Stomach (tissue), 8 donors: ENCODE measurements at regions not wholly inside any gene's neighbourhood (a gene's known extent, or its start where the extent isn't known, plus 50 kb on each side); places are given as distances from the start of the nearest gene placed in this dataset.
A peak's percentile ranks its signal among the peaks of the same experiment; 100 is the strongest.

ENCODE experiments used
- DNase-seq, 2 donors: peaks; one replicate each; pipeline versions ENCODE4 v3.0.0 to v3.0.0-alpha.2; 2013 to 2019
- H3K27ac ChIP-seq, 5 donors: fragments of 200-600 bp in 4 of 5; sonication (generic) in 4 of 5; one replicate each; pipeline ENCODE4 v1.5.1; 2013 to 2019; ENCODE audit warnings: mild to moderate bottlenecking in 1 of 5, moderate library complexity in 1 of 5
- H3K27me3 ChIP-seq, 3 donors: fragments of 200-600 bp; sonication (generic); one replicate each; pipeline ENCODE4 v1.5.1; 2017 to 2019; ENCODE audit warnings: mixed run types in 1 of 3
- H3K36me3 ChIP-seq, 4 donors: fragments of 200-600 bp; sonication (generic); 1 replicate in 3 of 4; 2 replicates in 1 of 4; pipeline ENCODE4 v1.5.1; 2016 to 2019
- H3K4me1 ChIP-seq, 4 donors: fragments of 200-600 bp; sonication (generic); one replicate each; pipeline ENCODE4 v1.5.1; 2016 to 2019
- H3K4me3 ChIP-seq, 4 donors: fragments of 200-600 bp; sonication (generic) in 3 of 4; one replicate each; pipeline ENCODE4 v1.5.1; 2016 to 2019; ENCODE audit warnings: mild to moderate bottlenecking in 1 of 4
- H3K9me3 ChIP-seq, 4 donors: fragments of 200-600 bp; sonication (generic); one replicate each; pipeline ENCODE4 v1.5.1; 2016 to 2019
- EP300 ChIP-seq: sonication (generic); formaldehyde crosslinking; IDR thresholded peaks from one replicate; pipeline ENCODE4 v1.6.1; 2017; ENCODE audit warnings: antibody characterized with exemption
- POLR2A ChIP-seq, 4 donors: fragments of 450-650 bp; IDR thresholded peaks; one replicate each; pipeline ENCODE4 v1.6.1; 2016; ENCODE audit warnings: antibody characterized with exemption in 4 of 4, control low read depth in 2 of 4, mild to moderate bottlenecking in 1 of 4, moderate library complexity in 1 of 4
- POLR2AphosphoS5 ChIP-seq, 3 donors: sonication (generic); formaldehyde crosslinking; IDR thresholded peaks; one replicate each; pipeline ENCODE4 v1.6.1; 2016; ENCODE audit warnings: antibody characterized with exemption in 3 of 3
- WGBS, 5 donors: extraction: QIAGEN DNeasy Blood & Tissue Kit in 3 of 5; methylation state at CpG; one replicate each; pipeline versions ENCODE4 v1.1.5 to v1.1.7; 2013 to 2018; 5-methylcytosine and 5-hydroxymethylcytosine counted together
- intact Hi-C: fragments of 100-400 bp; cut with DNase I; formaldehyde crosslinking; loops from one replicate; pipeline ENCODE4 v1.15.1; 2023; ENCODE audit warnings: low total_unique reads
- TF ChIP-seq, protein P1 (sequence below), 7 experiments: fragments of 450-650 bp in 4 of 7; fragments of 200-600 bp in 3 of 7; sonication (generic) in 3 of 7; IDR thresholded peaks; one replicate each; pipeline ENCODE4 v1.5.1; 2016 to 2019; ENCODE audit warnings: antibody characterized with exemption in 7 of 7, control low read depth in 2 of 7, mild to moderate bottlenecking in 1 of 7
- donor health status: healthy with polysubstance abuse.
- donor health status: Bipolar disorder and iron deficiency.
- donor health status: healthy.

GRCh38 chr11:19606856-19607655 is 105.6 kb upstream of the NAV2 start:
- Histone ChIP-seq H3K27ac (no peak overlapping the region), H3K4me1 (peaks cover 0 to 19% (median 12%) of the 10 kb centered on the region in 4 donors), H3K27me3 (no peaks in the 10 kb centered on the region), H3K4me3 (no peak overlapping the region), H3K36me3 (no peaks in the 10 kb centered on the region), H3K9me3 (peaks cover 0 to 10% (median 7%) of the 10 kb centered on the region in 4 donors)
- 84 to 94% (median 88%) methylated on average over 5 of the region's 5 CpGs for WGBS, 5 donors
- TF ChIP-seq, protein P1, sequence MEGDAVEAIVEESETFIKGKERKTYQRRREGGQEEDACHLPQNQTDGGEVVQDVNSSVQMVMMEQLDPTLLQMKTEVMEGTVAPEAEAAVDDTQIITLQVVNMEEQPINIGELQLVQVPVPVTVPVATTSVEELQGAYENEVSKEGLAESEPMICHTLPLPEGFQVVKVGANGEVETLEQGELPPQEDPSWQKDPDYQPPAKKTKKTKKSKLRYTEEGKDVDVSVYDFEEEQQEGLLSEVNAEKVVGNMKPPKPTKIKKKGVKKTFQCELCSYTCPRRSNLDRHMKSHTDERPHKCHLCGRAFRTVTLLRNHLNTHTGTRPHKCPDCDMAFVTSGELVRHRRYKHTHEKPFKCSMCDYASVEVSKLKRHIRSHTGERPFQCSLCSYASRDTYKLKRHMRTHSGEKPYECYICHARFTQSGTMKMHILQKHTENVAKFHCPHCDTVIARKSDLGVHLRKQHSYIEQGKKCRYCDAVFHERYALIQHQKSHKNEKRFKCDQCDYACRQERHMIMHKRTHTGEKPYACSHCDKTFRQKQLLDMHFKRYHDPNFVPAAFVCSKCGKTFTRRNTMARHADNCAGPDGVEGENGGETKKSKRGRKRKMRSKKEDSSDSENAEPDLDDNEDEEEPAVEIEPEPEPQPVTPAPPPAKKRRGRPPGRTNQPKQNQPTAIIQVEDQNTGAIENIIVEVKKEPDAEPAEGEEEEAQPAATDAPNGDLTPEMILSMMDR (IDR thresholded peaks at IDR 0.05) = no peak
- TF ChIP-seq EP300 (no peak), POLR2A (IDR thresholded peaks at IDR 0.05) (no peak), POLR2AphosphoS5 (IDR thresholded peaks at IDR 0.05) (no peak)
- intact Hi-C loops = no loop called here
- no peak for DNase-seq

- intact Hi-C loops = no loop called here
- TF ChIP-seq EP300 = no peak
- TF ChIP-seq, protein P1 (IDR thresholded peaks at IDR 0.05) = no peak
- no peak for TF ChIP-seq POLR2AphosphoS5 (IDR thresholded peaks at IDR 0.05)
- no peak for TF ChIP-seq POLR2A (IDR thresholded peaks at IDR 0.05)
- peak in 1 of 2 donors; percentile 54 for DNase-seq
- WGBS, 5 donors = 82 to 90% (median 85%) methylated on average over 8 of the region's 8 CpGs
- H3K36me3 ChIP-seq = no peaks in the 10 kb centered on the region
- peak overlapping the region in 1 of 5 donors; percentile 11 for H3K27ac ChIP-seq
- H3K9me3 ChIP-seq = no peaks in the 10 kb centered on the region
- no peaks in the 10 kb centered on the region for H3K27me3 ChIP-seq
- H3K4me1 ChIP-seq = peaks cover 0 to 19% (median 12%) of the 10 kb centered on the region in 4 donors
- H3K4me3 ChIP-seq = no peak overlapping the region
These were observed 106.9 kb upstream of the NAV2 start for GRCh38 chr11:19605520-19606371.

DNA sequence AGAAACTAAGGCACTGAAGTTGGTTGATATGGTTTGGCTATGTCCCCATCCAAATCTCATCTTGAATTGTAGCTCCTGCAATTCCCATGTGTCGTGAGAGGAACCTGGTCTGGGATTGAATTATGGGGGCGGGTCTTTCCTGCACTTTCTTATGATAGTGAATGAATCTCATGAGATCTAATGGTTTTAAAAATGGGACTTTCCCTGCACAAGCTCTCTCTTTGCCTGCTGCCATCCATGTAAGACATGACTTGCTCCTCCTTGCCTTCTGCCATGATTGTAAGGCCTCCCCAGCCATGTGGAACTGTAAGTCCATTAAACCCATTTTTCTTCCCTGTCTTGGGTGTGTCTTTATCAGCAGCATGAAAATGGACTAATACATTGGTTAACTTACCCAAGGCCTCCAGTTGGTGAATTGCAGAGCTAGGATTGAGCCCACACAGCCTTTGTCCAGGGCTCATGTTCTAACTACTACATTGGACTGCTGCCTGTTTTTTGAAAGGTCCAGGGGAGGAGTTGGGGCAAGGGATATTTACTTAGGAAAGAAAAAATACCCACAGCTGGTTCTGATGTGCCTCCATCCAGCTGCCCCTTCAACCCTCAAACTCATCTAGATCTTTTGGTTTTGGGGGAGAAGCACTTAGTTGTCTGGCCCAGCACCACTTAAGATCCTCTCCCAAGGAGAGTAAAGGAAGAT is 107.8 kb upstream of the NAV2 start:
- DNase-seq = no peak
- Histone ChIP-seq H3K36me3 (no peaks in the 10 kb centered on the region), H3K9me3 (no peaks in the 10 kb centered on the region), H3K4me3 (no peak overlapping the region), H3K27me3 (no peaks in the 10 kb centered on the region), H3K4me1 (peaks cover 0 to 21% (median 12%) of the 10 kb centered on the region in 4 donors), H3K27ac (no peak overlapping the region)
- WGBS, 5 donors = 86 to 100% (median 98%) methylated on average over 2 of the region's 2 CpGs
- intact Hi-C loops = no loop called here
- TF ChIP-seq POLR2AphosphoS5 (IDR thresholded peaks at IDR 0.05) = no peak
- TF ChIP-seq, protein P1 (IDR thresholded peaks at IDR 0.05) = no peak
- no peak for TF ChIP-seq POLR2A (IDR thresholded peaks at IDR 0.05)
- no peak for TF ChIP-seq EP300

- 86 to 98% (median 96%) methylated on average over 2 of the region's 2 CpGs for WGBS, 5 donors
- Histone ChIP-seq H3K4me3 (no peak overlapping the region), H3K36me3 (no peaks in the 10 kb centered on the region), H3K27ac (no peak overlapping the region), H3K9me3 (no peaks in the 10 kb centered on the region), H3K27me3 (no peaks in the 10 kb centered on the region), H3K4me1 (peaks cover 0 to 28% (median 12%) of the 10 kb centered on the region in 4 donors)
- DNase-seq = no peak
- no peak for TF ChIP-seq POLR2AphosphoS5 (IDR thresholded peaks at IDR 0.05)
- intact Hi-C loops = no loop called here
These were observed 108.9 kb upstream of the NAV2 start for GRCh38 chr11:19603771-19604170.
